GM23338 (cell line): ENCODE measurements at regions not wholly inside any gene's neighbourhood (a gene's known extent, or its start where the extent isn't known, plus 50 kb on each side); places are given as distances from the start of the nearest gene placed in this dataset.

ENCODE experiments used
- ATAC-seq: fragments of 200-7000 bp; cut with Tn5 transposase; 3 replicates; pipeline ENCODE4 v1.9.1; 2020
- DNase-seq: peaks from one replicate; pipeline ENCODE4 v3.0.0-alpha.2; 2015; ENCODE audit warnings: low spot score
- H2AFZ ChIP-seq: fragments of 200-600 bp; sonication (generic); 2 replicates; pipeline ENCODE4 v1.8.0; 2016; ENCODE audit warnings: antibody characterized with exemption, mild to moderate bottlenecking, moderate library complexity
- H3F3A ChIP-seq: fragments of 200-600 bp; sonication (generic); replicated peaks from 2 replicates; pipeline ENCODE4 v1.8.0; 2017; ENCODE audit warnings: antibody characterized with exemption, mixed run types, low read depth
- H3K27ac ChIP-seq: fragments of 200-600 bp; sonication (generic); 2 replicates; pipeline ENCODE4 v1.6.1; 2016; ENCODE audit warnings: low read depth
- H3K27me3 ChIP-seq: fragments of 200-600 bp; sonication (generic); 2 replicates; pipeline ENCODE4 v1.8.0; 2016; ENCODE audit warnings: mild to moderate bottlenecking, mixed run types, moderate library complexity; ENCODE audit not compliant: insufficient read depth
- H3K36me3 ChIP-seq: fragments of 200-600 bp; sonication (generic); 2 replicates; pipeline ENCODE4 v1.8.0; 2016; ENCODE audit warnings: mild to moderate bottlenecking; ENCODE audit not compliant: insufficient read depth
- H3K4me1 ChIP-seq: fragments of 200-600 bp; sonication (generic); 2 replicates; pipeline ENCODE4 v1.8.0; 2016; ENCODE audit warnings: mild to moderate bottlenecking, moderate library complexity; ENCODE audit not compliant: insufficient read depth
- H3K4me2 ChIP-seq: fragments of 200-600 bp; sonication (generic); 2 replicates; pipeline ENCODE4 v1.7.1; 2017; ENCODE audit warnings: mixed run types
- H3K4me3 ChIP-seq: fragments of 200-600 bp; sonication (generic); 2 replicates; pipeline ENCODE4 v1.6.1; 2016; ENCODE audit warnings: mixed run types
- H3K79me2 ChIP-seq: fragments of 200-600 bp; sonication (generic); replicated peaks from 2 replicates; pipeline ENCODE4 v1.8.0; 2017; ENCODE audit warnings: mild to moderate bottlenecking; ENCODE audit not compliant: insufficient read depth
- H3K9me2 ChIP-seq: fragments of 200-600 bp; sonication (generic); 2 replicates; pipeline ENCODE4 v1.8.0; 2017; ENCODE audit not compliant: insufficient read depth
- H4K20me1 ChIP-seq: fragments of 200-600 bp; sonication (generic); replicated peaks from 2 replicates; pipeline ENCODE4 v1.8.0; 2017; ENCODE audit warnings: mild to moderate bottlenecking; ENCODE audit not compliant: insufficient read depth
- H3K27ac Mint-ChIP-seq: 2 replicates; pipeline ENCODE4 v1.8.0; 2020; ENCODE audit warnings: inconsistent platforms, mild to moderate bottlenecking, moderate library complexity, mixed read lengths
- H3K27me3 Mint-ChIP-seq: 3 replicates; pipeline ENCODE4 v1.8.0; 2022; ENCODE audit warnings: low read depth, mild to moderate bottlenecking, moderate library complexity, mixed read lengths, inconsistent platforms; ENCODE audit not compliant: insufficient read depth, poor library complexity
- H3K36me3 Mint-ChIP-seq: 3 replicates; pipeline ENCODE4 v1.8.0; 2021; ENCODE audit warnings: low read depth, mild to moderate bottlenecking, inconsistent platforms, moderate library complexity, mixed read lengths
- H3K4me1 Mint-ChIP-seq: 3 replicates; pipeline ENCODE4 v1.8.0; 2020; ENCODE audit warnings: mild to moderate bottlenecking, inconsistent platforms, mixed read lengths
- H3K4me3 Mint-ChIP-seq: 3 replicates; pipeline ENCODE4 v1.8.0; 2021; ENCODE audit warnings: moderate library complexity, mild to moderate bottlenecking, inconsistent platforms, mixed read lengths
- H3K9me3 Mint-ChIP-seq: 3 replicates; pipeline ENCODE4 v1.8.0; 2020; ENCODE audit warnings: moderate library complexity, mild to moderate bottlenecking, inconsistent platforms, mixed read lengths
- CREB1 ChIP-seq: fragments of 250-450 bp; sonication (Bioruptor Pico); IDR thresholded peaks from 2 replicates; pipeline ENCODE4 v1.5.0; 2020; ENCODE audit warnings: low read depth, mild to moderate bottlenecking, moderate library complexity
- EZH2 ChIP-seq: fragments of 200-600 bp; sonication (generic); IDR thresholded peaks from one replicate; pipeline ENCODE4 v1.8.0; 2017; ENCODE audit warnings: antibody characterized with exemption, mild to moderate bottlenecking, low read depth; ENCODE audit not compliant: unreplicated experiment
- EZH2phosphoT487 ChIP-seq: fragments of 200-600 bp; sonication (generic); IDR thresholded peaks from one replicate; pipeline ENCODE4 v1.8.1; 2018; ENCODE audit warnings: antibody characterized with exemption; ENCODE audit not compliant: unreplicated experiment
- JUNB ChIP-seq: IDR thresholded peaks from one replicate; pipeline ENCODE4 v1.6.1; 2016; ENCODE audit warnings: antibody characterized with exemption; ENCODE audit not compliant: unreplicated experiment
- NANOG ChIP-seq: IDR thresholded peaks from 2 replicates; pipeline ENCODE4 v1.6.1; 2016; ENCODE audit warnings: antibody characterized with exemption, borderline replicate concordance
- POLR2AphosphoS5 ChIP-seq: IDR thresholded peaks from 2 replicates; pipeline ENCODE4 v1.6.1; 2016; ENCODE audit warnings: antibody characterized with exemption, low read depth
- STAT1 ChIP-seq: IDR thresholded peaks from one replicate; pipeline ENCODE4 v1.6.1; 2016; ENCODE audit warnings: antibody characterized with exemption; ENCODE audit not compliant: unreplicated experiment
- ZNF114 ChIP-seq: fragments of 250-450 bp; sonication (Bioruptor Pico); IDR thresholded peaks from 2 replicates; pipeline ENCODE4 v1.5.0; 2020; ENCODE audit warnings: mild to moderate bottlenecking, moderate library complexity
- ZNF331 ChIP-seq: fragments of 250-450 bp; sonication (Bioruptor Pico); IDR thresholded peaks from 2 replicates; pipeline ENCODE4 v1.5.0; 2020; ENCODE audit warnings: low read depth, mild to moderate bottlenecking, moderate library complexity
- TF ChIP-seq, protein P1 (sequence below), 2 experiments: fragments of 200-600 bp in 1 of 2; sonication (generic) in 1 of 2; conservative IDR thresholded peaks; 2 replicates each; pipeline versions ENCODE4 v1.5.1 to v1.6.1; 2016 to 2017; ENCODE audit warnings: antibody characterized with exemption in 2 of 2, low read depth in 2 of 2, mild to moderate bottlenecking in 2 of 2, moderate library complexity in 1 of 2
- TF ChIP-seq, protein P2 (sequence below): IDR thresholded peaks from 2 replicates; pipeline ENCODE4 v1.6.1; 2016; ENCODE audit warnings: antibody characterized with exemption
- TF ChIP-seq, protein P3 (sequence below): fragments of 250-450 bp; sonication (Bioruptor Pico); IDR thresholded peaks from 2 replicates; pipeline ENCODE4 v1.5.0; 2020; ENCODE audit warnings: mild to moderate bottlenecking, moderate library complexity

DNA sequence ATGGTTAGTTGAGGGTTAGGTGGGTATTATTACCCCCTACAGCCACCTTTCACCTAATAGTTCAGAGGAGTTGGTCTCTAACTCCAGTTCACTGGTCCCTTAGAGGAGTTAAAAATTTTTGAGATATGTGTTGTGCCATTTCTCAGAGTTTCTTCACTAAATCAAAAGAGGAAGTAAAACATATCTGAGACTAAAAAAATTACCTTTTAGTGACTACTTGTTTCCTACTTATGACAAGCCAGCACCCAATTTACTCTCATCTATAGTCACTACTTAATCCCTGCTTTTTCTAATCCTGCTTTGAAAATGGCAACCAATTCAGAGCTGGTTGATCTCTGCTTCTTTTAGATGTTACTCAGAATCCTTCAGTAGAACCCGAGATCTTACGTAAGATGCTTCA is 1316.8 kb upstream of the B3GALT2 start (continued):
- TF ChIP-seq, protein P1, sequence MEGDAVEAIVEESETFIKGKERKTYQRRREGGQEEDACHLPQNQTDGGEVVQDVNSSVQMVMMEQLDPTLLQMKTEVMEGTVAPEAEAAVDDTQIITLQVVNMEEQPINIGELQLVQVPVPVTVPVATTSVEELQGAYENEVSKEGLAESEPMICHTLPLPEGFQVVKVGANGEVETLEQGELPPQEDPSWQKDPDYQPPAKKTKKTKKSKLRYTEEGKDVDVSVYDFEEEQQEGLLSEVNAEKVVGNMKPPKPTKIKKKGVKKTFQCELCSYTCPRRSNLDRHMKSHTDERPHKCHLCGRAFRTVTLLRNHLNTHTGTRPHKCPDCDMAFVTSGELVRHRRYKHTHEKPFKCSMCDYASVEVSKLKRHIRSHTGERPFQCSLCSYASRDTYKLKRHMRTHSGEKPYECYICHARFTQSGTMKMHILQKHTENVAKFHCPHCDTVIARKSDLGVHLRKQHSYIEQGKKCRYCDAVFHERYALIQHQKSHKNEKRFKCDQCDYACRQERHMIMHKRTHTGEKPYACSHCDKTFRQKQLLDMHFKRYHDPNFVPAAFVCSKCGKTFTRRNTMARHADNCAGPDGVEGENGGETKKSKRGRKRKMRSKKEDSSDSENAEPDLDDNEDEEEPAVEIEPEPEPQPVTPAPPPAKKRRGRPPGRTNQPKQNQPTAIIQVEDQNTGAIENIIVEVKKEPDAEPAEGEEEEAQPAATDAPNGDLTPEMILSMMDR (conservative IDR thresholded peaks at IDR 0.05; ENCODE audit: low read depth in 2 of 2): no peak
- no peak for TF ChIP-seq EZH2phosphoT487
- no peak for TF ChIP-seq NANOG
- no peak for TF ChIP-seq EZH2
- no peak for TF ChIP-seq CREB1 (CRISPR knock-in tag)
- TF ChIP-seq, protein P2, sequence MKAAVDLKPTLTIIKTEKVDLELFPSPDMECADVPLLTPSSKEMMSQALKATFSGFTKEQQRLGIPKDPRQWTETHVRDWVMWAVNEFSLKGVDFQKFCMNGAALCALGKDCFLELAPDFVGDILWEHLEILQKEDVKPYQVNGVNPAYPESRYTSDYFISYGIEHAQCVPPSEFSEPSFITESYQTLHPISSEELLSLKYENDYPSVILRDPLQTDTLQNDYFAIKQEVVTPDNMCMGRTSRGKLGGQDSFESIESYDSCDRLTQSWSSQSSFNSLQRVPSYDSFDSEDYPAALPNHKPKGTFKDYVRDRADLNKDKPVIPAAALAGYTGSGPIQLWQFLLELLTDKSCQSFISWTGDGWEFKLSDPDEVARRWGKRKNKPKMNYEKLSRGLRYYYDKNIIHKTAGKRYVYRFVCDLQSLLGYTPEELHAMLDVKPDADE: no peak
- no peak for TF ChIP-seq ZNF331 (CRISPR knock-in tag)
- no peak for TF ChIP-seq STAT1
- TF ChIP-seq POLR2AphosphoS5: no peak
- TF ChIP-seq JUNB: no peak

DNA sequence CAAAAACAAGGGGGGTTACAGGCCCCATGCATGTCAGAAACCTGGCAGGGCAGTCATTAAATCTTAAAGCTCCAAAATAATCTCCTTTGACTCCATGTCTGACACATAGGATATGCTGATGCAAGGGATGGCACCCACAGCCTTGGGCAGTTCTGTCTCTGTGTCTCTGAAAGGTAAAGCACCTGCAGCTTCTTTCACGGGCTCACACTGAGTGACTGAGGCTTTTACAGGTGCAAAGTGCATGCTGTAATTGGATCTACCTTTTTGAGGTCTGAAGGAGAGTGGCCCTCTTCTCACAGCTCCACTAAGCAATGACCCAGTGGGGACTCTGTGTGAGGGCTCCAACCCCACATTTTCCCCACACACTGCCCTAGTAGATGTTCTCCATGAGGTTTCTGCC is 1309.0 kb upstream of the B3GALT2 start:
- Mint-ChIP-seq H3K4me1 (no peaks in the 10 kb centered on the region), H3K9me3 (peaks cover 27% of the 10 kb centered on the region)
- TF ChIP-seq, protein P2: no peak
- TF ChIP-seq EZH2: no peak
- no peak for TF ChIP-seq ZNF114 (CRISPR knock-in tag)
- no peak for TF ChIP-seq STAT1
- TF ChIP-seq, protein P3, sequence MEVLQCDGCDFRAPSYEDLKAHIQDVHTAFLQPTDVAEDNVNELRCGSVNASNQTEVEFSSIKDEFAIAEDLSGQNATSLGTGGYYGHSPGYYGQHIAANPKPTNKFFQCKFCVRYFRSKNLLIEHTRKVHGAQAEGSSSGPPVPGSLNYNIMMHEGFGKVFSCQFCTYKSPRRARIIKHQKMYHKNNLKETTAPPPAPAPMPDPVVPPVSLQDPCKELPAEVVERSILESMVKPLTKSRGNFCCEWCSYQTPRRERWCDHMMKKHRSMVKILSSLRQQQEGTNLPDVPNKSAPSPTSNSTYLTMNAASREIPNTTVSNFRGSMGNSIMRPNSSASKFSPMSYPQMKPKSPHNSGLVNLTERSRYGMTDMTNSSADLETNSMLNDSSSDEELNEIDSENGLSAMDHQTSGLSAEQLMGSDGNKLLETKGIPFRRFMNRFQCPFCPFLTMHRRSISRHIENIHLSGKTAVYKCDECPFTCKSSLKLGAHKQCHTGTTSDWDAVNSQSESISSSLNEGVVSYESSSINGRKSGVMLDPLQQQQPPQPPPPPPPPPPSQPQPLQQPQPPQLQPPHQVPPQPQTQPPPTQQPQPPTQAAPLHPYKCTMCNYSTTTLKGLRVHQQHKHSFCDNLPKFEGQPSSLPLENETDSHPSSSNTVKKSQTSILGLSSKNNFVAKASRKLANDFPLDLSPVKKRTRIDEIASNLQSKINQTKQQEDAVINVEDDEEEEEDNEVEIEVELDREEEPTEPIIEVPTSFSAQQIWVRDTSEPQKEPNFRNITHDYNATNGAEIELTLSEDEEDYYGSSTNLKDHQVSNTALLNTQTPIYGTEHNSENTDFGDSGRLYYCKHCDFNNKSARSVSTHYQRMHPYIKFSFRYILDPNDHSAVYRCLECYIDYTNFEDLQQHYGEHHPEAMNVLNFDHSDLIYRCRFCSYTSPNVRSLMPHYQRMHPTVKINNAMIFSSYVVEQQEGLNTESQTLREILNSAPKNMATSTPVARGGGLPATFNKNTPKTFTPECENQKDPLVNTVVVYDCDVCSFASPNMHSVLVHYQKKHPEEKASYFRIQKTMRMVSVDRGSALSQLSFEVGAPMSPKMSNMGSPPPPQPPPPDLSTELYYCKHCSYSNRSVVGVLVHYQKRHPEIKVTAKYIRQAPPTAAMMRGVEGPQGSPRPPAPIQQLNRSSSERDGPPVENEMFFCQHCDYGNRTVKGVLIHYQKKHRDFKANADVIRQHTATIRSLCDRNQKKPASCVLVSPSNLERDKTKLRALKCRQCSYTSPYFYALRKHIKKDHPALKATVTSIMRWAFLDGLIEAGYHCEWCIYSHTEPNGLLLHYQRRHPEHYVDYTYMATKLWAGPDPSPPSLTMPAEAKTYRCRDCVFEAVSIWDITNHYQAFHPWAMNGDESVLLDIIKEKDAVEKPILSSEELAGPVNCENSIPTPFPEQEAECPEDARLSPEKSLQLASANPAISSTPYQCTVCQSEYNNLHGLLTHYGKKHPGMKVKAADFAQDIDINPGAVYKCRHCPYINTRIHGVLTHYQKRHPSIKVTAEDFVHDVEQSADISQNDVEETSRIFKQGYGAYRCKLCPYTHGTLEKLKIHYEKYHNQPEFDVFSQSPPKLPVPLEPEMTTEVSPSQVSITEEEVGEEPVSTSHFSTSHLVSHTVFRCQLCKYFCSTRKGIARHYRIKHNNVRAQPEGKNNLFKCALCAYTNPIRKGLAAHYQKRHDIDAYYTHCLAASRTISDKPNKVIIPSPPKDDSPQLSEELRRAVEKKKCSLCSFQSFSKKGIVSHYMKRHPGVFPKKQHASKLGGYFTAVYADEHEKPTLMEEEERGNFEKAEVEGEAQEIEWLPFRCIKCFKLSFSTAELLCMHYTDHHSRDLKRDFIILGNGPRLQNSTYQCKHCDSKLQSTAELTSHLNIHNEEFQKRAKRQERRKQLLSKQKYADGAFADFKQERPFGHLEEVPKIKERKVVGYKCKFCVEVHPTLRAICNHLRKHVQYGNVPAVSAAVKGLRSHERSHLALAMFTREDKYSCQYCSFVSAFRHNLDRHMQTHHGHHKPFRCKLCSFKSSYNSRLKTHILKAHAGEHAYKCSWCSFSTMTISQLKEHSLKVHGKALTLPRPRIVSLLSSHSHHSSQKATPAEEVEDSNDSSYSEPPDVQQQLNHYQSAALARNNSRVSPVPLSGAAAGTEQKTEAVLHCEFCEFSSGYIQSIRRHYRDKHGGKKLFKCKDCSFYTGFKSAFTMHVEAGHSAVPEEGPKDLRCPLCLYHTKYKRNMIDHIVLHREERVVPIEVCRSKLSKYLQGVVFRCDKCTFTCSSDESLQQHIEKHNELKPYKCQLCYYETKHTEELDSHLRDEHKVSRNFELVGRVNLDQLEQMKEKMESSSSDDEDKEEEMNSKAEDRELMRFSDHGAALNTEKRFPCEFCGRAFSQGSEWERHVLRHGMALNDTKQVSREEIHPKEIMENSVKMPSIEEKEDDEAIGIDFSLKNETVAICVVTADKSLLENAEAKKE: no peak

More for the DNA sequence above, 1309.0 kb upstream of the B3GALT2 start:
- no peak overlapping the region for H2AFZ ChIP-seq
- peaks cover 15% of the 10 kb centered on the region for H3K36me3 Mint-ChIP-seq
- ATAC-seq: no peak
- H3K27ac Mint-ChIP-seq: no peak overlapping the region
- H3K4me3 ChIP-seq: no peak overlapping the region
- H3K4me1 ChIP-seq: no peaks in the 10 kb centered on the region
- H3K9me2 ChIP-seq: 0 out of 2 replicates have a peak, but pooled peaks cover 8% of the 10 kb centered on the region
- H3K27me3 Mint-ChIP-seq: no peaks in the 10 kb centered on the region
- H3K27ac ChIP-seq: no peak overlapping the region
- H3K4me2 ChIP-seq: no peak overlapping the region
- H3K27me3 ChIP-seq: no peaks in the 10 kb centered on the region
- no peaks in the 10 kb centered on the region for H3K79me2 ChIP-seq
- H3K4me3 Mint-ChIP-seq: no peak overlapping the region
- DNase-seq: no peak
- no peaks in the 10 kb centered on the region for H3K36me3 ChIP-seq
- no peaks in the 10 kb centered on the region for H3F3A ChIP-seq
- no peaks in the 10 kb centered on the region for H4K20me1 ChIP-seq
